ENCODE measurements at regions not wholly inside any gene's neighbourhood (a gene's known extent, or its start where the extent isn't known, plus 50 kb on each side); places are given as distances from the start of the nearest gene placed in this dataset.

DNA sequence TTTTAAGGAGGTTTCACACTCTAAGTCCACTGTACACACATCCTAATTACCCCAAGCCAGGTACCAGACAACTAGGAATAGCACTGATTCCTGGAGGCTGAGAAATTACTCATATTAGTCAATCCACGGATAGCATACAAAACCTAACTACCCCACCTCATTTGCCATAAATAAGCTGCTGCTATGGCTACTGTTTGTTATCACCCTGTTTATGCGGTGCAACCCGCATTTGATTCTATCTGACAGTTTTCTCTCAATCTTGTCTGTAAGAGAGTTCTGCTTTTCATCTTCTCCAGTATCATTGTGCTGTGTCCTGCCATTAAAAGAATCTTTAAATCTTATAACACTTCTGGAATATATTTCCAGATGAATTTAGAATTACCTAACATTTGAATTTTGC is 1496.5 kb downstream of the PLA2G4A start:
- TF ChIP-seq, protein P1, sequence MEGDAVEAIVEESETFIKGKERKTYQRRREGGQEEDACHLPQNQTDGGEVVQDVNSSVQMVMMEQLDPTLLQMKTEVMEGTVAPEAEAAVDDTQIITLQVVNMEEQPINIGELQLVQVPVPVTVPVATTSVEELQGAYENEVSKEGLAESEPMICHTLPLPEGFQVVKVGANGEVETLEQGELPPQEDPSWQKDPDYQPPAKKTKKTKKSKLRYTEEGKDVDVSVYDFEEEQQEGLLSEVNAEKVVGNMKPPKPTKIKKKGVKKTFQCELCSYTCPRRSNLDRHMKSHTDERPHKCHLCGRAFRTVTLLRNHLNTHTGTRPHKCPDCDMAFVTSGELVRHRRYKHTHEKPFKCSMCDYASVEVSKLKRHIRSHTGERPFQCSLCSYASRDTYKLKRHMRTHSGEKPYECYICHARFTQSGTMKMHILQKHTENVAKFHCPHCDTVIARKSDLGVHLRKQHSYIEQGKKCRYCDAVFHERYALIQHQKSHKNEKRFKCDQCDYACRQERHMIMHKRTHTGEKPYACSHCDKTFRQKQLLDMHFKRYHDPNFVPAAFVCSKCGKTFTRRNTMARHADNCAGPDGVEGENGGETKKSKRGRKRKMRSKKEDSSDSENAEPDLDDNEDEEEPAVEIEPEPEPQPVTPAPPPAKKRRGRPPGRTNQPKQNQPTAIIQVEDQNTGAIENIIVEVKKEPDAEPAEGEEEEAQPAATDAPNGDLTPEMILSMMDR (IDR thresholded peaks at IDR 0.05), result no peak
- TF ChIP-seq POLR2A (IDR thresholded peaks at IDR 0.05), result no peak
- Histone ChIP-seq H3K4me1 (no peaks in the 10 kb centered on the region), H3K4me3 (no peak overlapping the region), H3K27ac (no peak overlapping the region), H3K9me3 (no peaks in the 10 kb centered on the region), H3K27me3 (no peaks in the 10 kb centered on the region), H3K36me3 (no peaks in the 10 kb centered on the region)
- WGBS, 2 donors, result 81 to 91% methylated on average over 3 of the region's 3 CpGs
- intact Hi-C loops (cut with DNase I), result no loop called here
- DNase-seq, result no peak

DNA sequence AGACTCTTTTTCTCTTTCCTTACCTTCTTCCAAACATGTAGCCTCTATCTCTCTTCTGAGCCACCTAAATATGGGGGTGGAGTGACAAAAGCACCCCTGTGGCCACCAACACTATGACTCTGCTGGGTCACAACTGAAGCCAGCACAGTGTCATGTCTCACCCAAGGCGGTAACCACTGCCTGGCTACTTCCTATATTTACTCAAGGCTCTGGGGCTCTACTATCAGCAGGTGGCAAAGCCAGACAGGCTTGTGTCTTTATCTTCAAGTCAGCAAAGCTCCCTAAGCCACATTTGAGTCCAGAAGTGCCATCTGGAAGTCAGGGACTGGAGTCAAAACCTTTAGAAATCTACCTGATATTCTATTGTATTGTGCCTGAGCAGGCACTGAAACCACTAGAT is 1515.2 kb downstream of the PLA2G4A start:
- no peak for TF ChIP-seq POLR2A (IDR thresholded peaks at IDR 0.05)
- TF ChIP-seq, protein P1 (IDR thresholded peaks at IDR 0.05), result no peak
- H3K9me3 ChIP-seq, result no peaks in the 10 kb centered on the region
- no peaks in the 10 kb centered on the region for H3K4me1 ChIP-seq
- WGBS, 2 donors, result 50% methylated on average over 1 of the region's 1 CpG; no CpG with 5 or more reads in 1 of the 2 donors
- no peak overlapping the region for H3K4me3 ChIP-seq
- DNase-seq, result no peak
- no peaks in the 10 kb centered on the region for H3K27me3 ChIP-seq
- no peak overlapping the region for H3K27ac ChIP-seq
- intact Hi-C loops (cut with DNase I), result no loop called here
- no peaks in the 10 kb centered on the region for H3K36me3 ChIP-seq

DNA sequence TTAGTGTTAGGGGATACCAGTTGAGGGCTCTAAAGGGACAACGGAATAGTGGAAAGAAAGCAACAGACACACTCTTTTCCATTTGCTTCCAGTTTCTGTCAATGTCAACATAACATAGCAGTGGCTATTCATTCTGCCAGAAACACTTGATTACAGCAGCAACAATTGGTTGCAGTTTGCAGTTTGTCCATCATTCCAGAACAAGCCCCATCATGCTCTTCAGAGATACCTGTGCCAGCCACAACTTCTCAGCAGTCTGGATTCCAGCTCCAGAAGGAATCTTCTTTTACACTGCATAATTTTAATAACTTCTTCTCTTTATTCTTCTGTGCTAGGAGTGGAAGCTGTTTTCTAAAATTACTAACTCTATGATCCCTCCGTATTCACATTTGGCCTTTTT is 1521.4 kb downstream of the PLA2G4A start:
- Histone ChIP-seq H3K36me3 (no peaks in the 10 kb centered on the region), H3K4me3 (no peak overlapping the region), H3K4me1 (no peaks in the 10 kb centered on the region), H3K9me3 (no peaks in the 10 kb centered on the region), H3K27ac (no peak overlapping the region), H3K27me3 (no peaks in the 10 kb centered on the region)
- no peak for TF ChIP-seq POLR2A (IDR thresholded peaks at IDR 0.05)
- TF ChIP-seq, protein P1 (IDR thresholded peaks at IDR 0.05), result no peak
- intact Hi-C loops (cut with DNase I), result no loop called here
- 60 to 70% methylated on average over 2 of the region's 2 CpGs for WGBS, 2 donors
- no peak for DNase-seq

DNA sequence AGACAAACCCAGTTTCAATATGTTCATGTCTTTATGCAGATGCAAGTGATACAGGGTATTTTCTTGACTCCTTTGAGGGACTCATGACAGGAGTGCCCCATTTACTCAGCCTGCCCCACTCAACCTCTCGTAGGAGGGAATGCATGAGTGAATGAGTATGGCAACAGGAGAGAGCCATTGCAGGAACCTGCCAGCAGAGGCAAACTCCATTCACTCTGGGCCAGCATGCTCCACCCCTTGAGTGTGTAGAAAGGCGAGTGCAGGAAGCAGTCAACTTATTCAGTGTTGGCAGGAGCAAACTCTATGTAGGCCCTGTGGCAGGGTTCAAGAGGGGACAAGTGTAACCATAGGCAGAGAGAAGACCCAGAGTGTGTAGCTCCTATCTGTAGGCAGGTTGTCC is 1526.3 kb downstream of the PLA2G4A start:
- Histone ChIP-seq H3K4me3 (no peak overlapping the region), H3K27me3 (no peaks in the 10 kb centered on the region), H3K27ac (no peak overlapping the region), H3K4me1 (no peaks in the 10 kb centered on the region), H3K36me3 (no peaks in the 10 kb centered on the region), H3K9me3 (peaks cover 0 to 6% (median 5%) of the 10 kb centered on the region in 3 donors)
- intact Hi-C loops (cut with DNase I), result no loop called here
- no peak for DNase-seq
- no peak for TF ChIP-seq POLR2A (IDR thresholded peaks at IDR 0.05)
- TF ChIP-seq, protein P1 (IDR thresholded peaks at IDR 0.05), result no peak
- 50 to 67% methylated on average over 1 to 2 of the region's 2 CpGs for WGBS, 2 donors

DNA sequence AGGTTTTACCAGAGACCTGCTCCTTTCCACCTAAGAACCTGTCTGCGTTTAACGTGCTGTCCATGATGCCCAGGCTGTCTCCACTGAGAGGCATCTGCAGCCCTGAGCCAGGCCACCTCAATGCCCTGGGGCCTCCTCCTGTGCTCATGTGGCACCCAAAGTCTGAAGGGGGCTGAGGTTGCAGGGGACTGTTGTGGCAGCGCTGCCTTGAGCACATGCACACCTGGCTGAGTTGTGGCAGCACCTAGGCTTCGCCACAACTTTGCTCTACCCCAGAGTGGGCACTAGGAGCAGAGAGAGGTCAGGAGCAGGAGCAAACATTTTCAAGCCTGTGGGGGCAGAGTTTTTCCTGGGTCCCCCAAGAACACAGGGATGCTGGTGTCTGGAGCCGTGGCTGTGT is 1527.1 kb downstream of the PLA2G4A start:
- no peak for DNase-seq
- Histone ChIP-seq H3K27me3 (no peaks in the 10 kb centered on the region), H3K4me1 (no peaks in the 10 kb centered on the region), H3K9me3 (peaks cover 0 to 6% (median 5%) of the 10 kb centered on the region in 3 donors), H3K4me3 (no peak overlapping the region), H3K36me3 (no peaks in the 10 kb centered on the region), H3K27ac (no peak overlapping the region)
- TF ChIP-seq POLR2A (IDR thresholded peaks at IDR 0.05), result no peak
- TF ChIP-seq, protein P1 (IDR thresholded peaks at IDR 0.05), result no peak
- WGBS, 2 donors, result 53% methylated on average over 3 of the region's 5 CpGs; no CpG with 5 or more reads in 1 of the 2 donors
- intact Hi-C loops (cut with DNase I), result no loop called here

Data from esophagus squamous epithelium (tissue), 5 donors.